Activated naive CD8-positive, alpha-beta T cell treated with anti-CD3 and anti-CD28 coated beads, Interleukin-2, amount 50 U/mL, for 24 hours (primary cell): ENCODE measurements at regions not wholly inside any gene's neighbourhood (a gene's known extent, or its start where the extent isn't known, plus 50 kb on each side); places are given as distances from the start of the nearest gene placed in this dataset.

ENCODE experiments used
- ATAC-seq: fragments of 150-1000 bp; cut with Tn5 transposase; one replicate; pipeline ENCODE4 v1.10.0; 2021
- DNase-seq: peaks from one replicate; pipeline ENCODE4 v3.0.0; 2021
- H3K27ac Mint-ChIP-seq: one replicate; pipeline ENCODE4 v1.8.0; 2021; ENCODE audit warnings: mild to moderate bottlenecking, mixed read lengths
- H3K27me3 Mint-ChIP-seq: one replicate; pipeline ENCODE4 v1.8.0; 2021; ENCODE audit warnings: mixed read lengths
- H3K36me3 Mint-ChIP-seq: one replicate; pipeline ENCODE4 v1.8.0; 2021; ENCODE audit warnings: low read depth, mixed read lengths
- H3K4me1 Mint-ChIP-seq: one replicate; pipeline ENCODE4 v1.8.0; 2021; ENCODE audit warnings: mixed read lengths
- H3K4me3 Mint-ChIP-seq: one replicate; pipeline ENCODE4 v1.8.0; 2021; ENCODE audit warnings: mild to moderate bottlenecking, moderate library complexity, mixed read lengths
- H3K9me3 Mint-ChIP-seq: one replicate; pipeline ENCODE4 v1.8.0; 2021; ENCODE audit warnings: mixed read lengths

GRCh38 chr3:117809186-117810081 lies 1099.9 kb downstream of the TUSC7 start:
- DNase-seq, result no peak
- no peak for ATAC-seq
- H3K4me1 Mint-ChIP-seq, result no peaks in the 10 kb centered on the region
- H3K4me3 Mint-ChIP-seq, result no peak overlapping the region
- H3K9me3 Mint-ChIP-seq, result peaks cover 7% of the 10 kb centered on the region
- H3K36me3 Mint-ChIP-seq, result no peaks in the 10 kb centered on the region
- H3K27ac Mint-ChIP-seq, result no peak overlapping the region
- no peaks in the 10 kb centered on the region for H3K27me3 Mint-ChIP-seq

GRCh38 chr3:117811786-117812185 lies 1102.2 kb downstream of the TUSC7 start:
- no peak overlapping the region for H3K27ac Mint-ChIP-seq
- H3K9me3 Mint-ChIP-seq, result peaks cover 7% of the 10 kb centered on the region
- H3K27me3 Mint-ChIP-seq, result no peaks in the 10 kb centered on the region
- H3K36me3 Mint-ChIP-seq, result no peaks in the 10 kb centered on the region
- H3K4me3 Mint-ChIP-seq, result no peak overlapping the region
- no peaks in the 10 kb centered on the region for H3K4me1 Mint-ChIP-seq
- DNase-seq (no peak), ATAC-seq (no peak)

GRCh38 chr3:117814975-117815374 lies 1105.4 kb downstream of the TUSC7 start:
- Mint-ChIP-seq H3K9me3 (peaks cover 4% of the 10 kb centered on the region), H3K36me3 (no peaks in the 10 kb centered on the region), H3K4me3 (no peak overlapping the region), H3K27ac (no peak overlapping the region), H3K4me1 (no peaks in the 10 kb centered on the region), H3K27me3 (no peaks in the 10 kb centered on the region)
- DNase-seq (no peak), ATAC-seq (no peak)

- DNase-seq (no peak), ATAC-seq (no peak)
- no peaks in the 10 kb centered on the region for H3K9me3 Mint-ChIP-seq
- H3K27ac Mint-ChIP-seq, result no peak overlapping the region
- H3K36me3 Mint-ChIP-seq, result no peaks in the 10 kb centered on the region
- H3K4me1 Mint-ChIP-seq, result no peaks in the 10 kb centered on the region
- no peak overlapping the region for H3K4me3 Mint-ChIP-seq
- no peaks in the 10 kb centered on the region for H3K27me3 Mint-ChIP-seq
These were observed 1107.5 kb downstream of the TUSC7 start for GRCh38 chr3:117817103-117817502.

- no peaks in the 10 kb centered on the region for H3K27me3 Mint-ChIP-seq
- no peak overlapping the region for H3K27ac Mint-ChIP-seq
- H3K9me3 Mint-ChIP-seq, result no peaks in the 10 kb centered on the region
- no peaks in the 10 kb centered on the region for H3K36me3 Mint-ChIP-seq
- no peak overlapping the region for H3K4me3 Mint-ChIP-seq
- DNase-seq (no peak), ATAC-seq (no peak)
- no peaks in the 10 kb centered on the region for H3K4me1 Mint-ChIP-seq
These were observed 1109.0 kb downstream of the TUSC7 start for GRCh38 chr3:117818592-117818991.

GRCh38 chr3:117820658-117821299 lies 1111.2 kb downstream of the TUSC7 start:
- Mint-ChIP-seq H3K27me3 (no peaks in the 10 kb centered on the region), H3K4me3 (no peak overlapping the region), H3K4me1 (no peaks in the 10 kb centered on the region), H3K9me3 (no peaks in the 10 kb centered on the region), H3K36me3 (no peaks in the 10 kb centered on the region), H3K27ac (no peak overlapping the region)
- DNase-seq (no peak), ATAC-seq (no peak)

GRCh38 chr3:117822416-117822815 lies 1112.8 kb downstream of the TUSC7 start:
- no peak overlapping the region for H3K4me3 Mint-ChIP-seq
- H3K27ac Mint-ChIP-seq, result no peak overlapping the region
- DNase-seq (no peak), ATAC-seq (no peak)
- H3K27me3 Mint-ChIP-seq, result no peaks in the 10 kb centered on the region
- H3K36me3 Mint-ChIP-seq, result no peaks in the 10 kb centered on the region
- no peaks in the 10 kb centered on the region for H3K9me3 Mint-ChIP-seq
- H3K4me1 Mint-ChIP-seq, result no peaks in the 10 kb centered on the region

GRCh38 chr3:117836296-117836695 lies 1126.7 kb downstream of the TUSC7 start:
- Mint-ChIP-seq H3K36me3 (no peaks in the 10 kb centered on the region), H3K27me3 (no peaks in the 10 kb centered on the region), H3K4me1 (no peaks in the 10 kb centered on the region), H3K27ac (no peak overlapping the region), H3K9me3 (no peaks in the 10 kb centered on the region), H3K4me3 (no peak overlapping the region)
- DNase-seq (no peak), ATAC-seq (no peak)

GRCh38 chr3:117837391-117837790 lies 1127.8 kb downstream of the TUSC7 start:
- H3K4me3 Mint-ChIP-seq, result no peak overlapping the region
- H3K27ac Mint-ChIP-seq, result no peak overlapping the region
- DNase-seq, result no peak
- no peak for ATAC-seq
- no peaks in the 10 kb centered on the region for H3K36me3 Mint-ChIP-seq
- no peaks in the 10 kb centered on the region for H3K27me3 Mint-ChIP-seq
- H3K4me1 Mint-ChIP-seq, result no peaks in the 10 kb centered on the region
- no peaks in the 10 kb centered on the region for H3K9me3 Mint-ChIP-seq

- no peak overlapping the region for H3K4me3 Mint-ChIP-seq
- no peak overlapping the region for H3K27ac Mint-ChIP-seq
- H3K27me3 Mint-ChIP-seq, result no peaks in the 10 kb centered on the region
- no peak for ATAC-seq
- H3K36me3 Mint-ChIP-seq, result no peaks in the 10 kb centered on the region
- no peak for DNase-seq
- H3K4me1 Mint-ChIP-seq, result no peaks in the 10 kb centered on the region
- peaks cover 4% of the 10 kb centered on the region for H3K9me3 Mint-ChIP-seq
These were observed 1132.5 kb downstream of the TUSC7 start for GRCh38 chr3:117842086-117842485.

- Mint-ChIP-seq H3K27ac (no peak overlapping the region), H3K4me1 (no peaks in the 10 kb centered on the region), H3K27me3 (no peaks in the 10 kb centered on the region), H3K9me3 (peaks cover 4% of the 10 kb centered on the region), H3K4me3 (no peak overlapping the region), H3K36me3 (no peaks in the 10 kb centered on the region)
- DNase-seq (no peak), ATAC-seq (no peak)
These were observed 1133.8 kb downstream of the TUSC7 start for GRCh38 chr3:117843356-117843755.

- Mint-ChIP-seq H3K27ac (no peak overlapping the region), H3K27me3 (no peaks in the 10 kb centered on the region), H3K4me1 (no peaks in the 10 kb centered on the region), H3K4me3 (no peak overlapping the region), H3K36me3 (no peaks in the 10 kb centered on the region), H3K9me3 (peaks cover 4% of the 10 kb centered on the region)
- ATAC-seq (no peak), DNase-seq (no peak)
These were observed 1135.1 kb downstream of the TUSC7 start for GRCh38 chr3:117844676-117845075.

- ATAC-seq, result no peak
- Mint-ChIP-seq H3K27me3 (no peaks in the 10 kb centered on the region), H3K9me3 (peaks cover 4% of the 10 kb centered on the region), H3K4me1 (no peaks in the 10 kb centered on the region), H3K36me3 (no peaks in the 10 kb centered on the region), H3K27ac (no peak overlapping the region), H3K4me3 (no peak overlapping the region)
- DNase-seq, result no peak
These were observed 1136.7 kb downstream of the TUSC7 start for GRCh38 chr3:117846238-117846637.

GRCh38 chr3:117848606-117849005 lies 1139.0 kb downstream of the TUSC7 start:
- Mint-ChIP-seq H3K4me3 (no peak overlapping the region), H3K27ac (no peak overlapping the region), H3K36me3 (no peaks in the 10 kb centered on the region), H3K9me3 (peaks cover 4% of the 10 kb centered on the region), H3K27me3 (no peaks in the 10 kb centered on the region), H3K4me1 (no peaks in the 10 kb centered on the region)
- DNase-seq (no peak), ATAC-seq (no peak)

- H3K27me3 Mint-ChIP-seq, result no peaks in the 10 kb centered on the region
- ATAC-seq (no peak), DNase-seq (no peak)
- no peak overlapping the region for H3K4me3 Mint-ChIP-seq
- no peaks in the 10 kb centered on the region for H3K36me3 Mint-ChIP-seq
- H3K27ac Mint-ChIP-seq, result no peak overlapping the region
- H3K4me1 Mint-ChIP-seq, result no peaks in the 10 kb centered on the region
- H3K9me3 Mint-ChIP-seq, result no peaks in the 10 kb centered on the region
These were observed 1144.5 kb downstream of the TUSC7 start for GRCh38 chr3:117853923-117854668.
